CD14-positive monocyte (primary cell): ENCODE measurements at regions not wholly inside any gene's neighbourhood (a gene's known extent, or its start where the extent isn't known, plus 50 kb on each side); places are given as distances from the start of the nearest gene placed in this dataset.

ENCODE experiments used
- DNase-seq, 3 donors: peaks; one replicate each; pipeline ENCODE4 v3.0.0-alpha.2; 2011 to 2022
- H2AFZ ChIP-seq: 2 replicates; pipeline ENCODE4 v1.6.0; 2012; ENCODE audit warnings: mild to moderate bottlenecking, low read depth, low read length, inconsistent platforms; ENCODE audit not compliant: insufficient read depth, poor library complexity, severe bottlenecking
- H3K27ac ChIP-seq, 2 donors: 1 replicate in 1 of 2; 2 replicates in 1 of 2; pipeline ENCODE4 v1.5.1; 2012 to 2013; ENCODE audit warnings: low read length in 2 of 2, control low read depth in 1 of 2, inconsistent platforms in 1 of 2, low read depth in 1 of 2, mild to moderate bottlenecking in 1 of 2
- H3K27me3 ChIP-seq, 2 donors: one replicate each; pipeline versions ENCODE4 v1.6.0 to v1.6.1; 2011 to 2013; ENCODE audit warnings: low read length in 2 of 2; ENCODE audit not compliant: control insufficient read depth in 2 of 2, insufficient read depth in 2 of 2
- H3K36me3 ChIP-seq, 2 donors: replicated peaks in 1 of 2; 1 replicate in 1 of 2; 2 replicates in 1 of 2; pipeline versions ENCODE4 v1.5.1 to v1.6.1; 2012 to 2013; ENCODE audit warnings: low read length in 2 of 2, control low read depth in 1 of 2, inconsistent platforms in 1 of 2, mild to moderate bottlenecking in 1 of 2; ENCODE audit not compliant: insufficient read depth in 2 of 2, control insufficient read depth in 1 of 2
- H3K4me1 ChIP-seq, 2 donors: 1 replicate in 1 of 2; 2 replicates in 1 of 2; pipeline versions ENCODE4 v1.5.1 to v1.6.1; 2012 to 2013; ENCODE audit warnings: low read length in 2 of 2, control low read depth in 1 of 2, inconsistent platforms in 1 of 2, mild to moderate bottlenecking in 1 of 2, moderate library complexity in 1 of 2; ENCODE audit not compliant: insufficient read depth in 2 of 2, control insufficient read depth in 1 of 2
- H3K4me2 ChIP-seq: replicated peaks from 2 replicates; pipeline ENCODE3; 2012; ENCODE audit warnings: low read length, moderate library complexity, mild to moderate bottlenecking; ENCODE audit not compliant: poor library complexity, severe bottlenecking; ENCODE audit errors: extremely low read depth
- H3K4me3 ChIP-seq, 3 experiments: fragments of 200-600 bp in 1 of 3; sonication (generic) in 1 of 3; replicated peaks in 1 of 3; 1 replicate in 2 of 3; 2 replicates in 1 of 3; pipeline ENCODE4 v1.5.1; 2011 to 2013; ENCODE audit warnings: low read length in 3 of 3, mild to moderate bottlenecking in 3 of 3, control low read depth in 2 of 3, low read depth in 2 of 3, inconsistent platforms in 1 of 3, moderate library complexity in 1 of 3
- H3K79me2 ChIP-seq: 2 replicates; pipeline ENCODE4 v1.6.0; 2012; ENCODE audit warnings: mild to moderate bottlenecking, control low read depth, inconsistent platforms, low read length, moderate library complexity; ENCODE audit not compliant: insufficient read depth
- H3K9ac ChIP-seq: 2 replicates; pipeline ENCODE4 v1.6.0; 2017; ENCODE audit warnings: low read length, mild to moderate bottlenecking; ENCODE audit not compliant: insufficient read depth, poor library complexity, severe bottlenecking
- H3K9me3 ChIP-seq, 2 donors: replicated peaks in 1 of 2; 1 replicate in 1 of 2; 2 replicates in 1 of 2; pipeline versions ENCODE4 v1.5.1 to v1.6.1; 2012 to 2013; ENCODE audit warnings: low read length in 2 of 2, control low read depth in 1 of 2; ENCODE audit not compliant: control insufficient read depth in 1 of 2, insufficient read depth in 1 of 2
- H4K20me1 ChIP-seq: 2 replicates; pipeline ENCODE4 v1.6.0; 2012; ENCODE audit warnings: mild to moderate bottlenecking, low read length, control low read depth, moderate library complexity; ENCODE audit not compliant: insufficient read depth
- H3K27ac Mint-ChIP-seq, 7 donors: one replicate each; pipeline ENCODE4 v1.8.0; 2020; ENCODE audit warnings: mild to moderate bottlenecking in 7 of 7, mixed read lengths in 7 of 7, moderate library complexity in 6 of 7, inconsistent platforms in 2 of 7
- H3K27me3 Mint-ChIP-seq, 3 donors: one replicate each; pipeline ENCODE4 v1.8.0; 2021 to 2022; ENCODE audit warnings: low read depth in 3 of 3, mild to moderate bottlenecking in 3 of 3, mixed read lengths in 3 of 3, moderate library complexity in 3 of 3, inconsistent platforms in 1 of 3
- H3K36me3 Mint-ChIP-seq, 2 donors: one replicate each; pipeline ENCODE4 v1.8.0; 2020; ENCODE audit warnings: mixed read lengths in 2 of 2, inconsistent platforms in 1 of 2, mild to moderate bottlenecking in 1 of 2
- H3K4me1 Mint-ChIP-seq: one replicate; pipeline ENCODE4 v1.8.0; 2020; ENCODE audit warnings: mild to moderate bottlenecking, mixed read lengths
- H3K4me3 Mint-ChIP-seq, 2 donors: one replicate each; pipeline ENCODE4 v1.8.0; 2020; ENCODE audit warnings: mild to moderate bottlenecking in 2 of 2, mixed read lengths in 2 of 2, moderate library complexity in 1 of 2
- H3K9me3 Mint-ChIP-seq, 7 donors: one replicate each; pipeline ENCODE4 v1.8.0; 2020 to 2022; ENCODE audit warnings: mixed read lengths in 7 of 7, mild to moderate bottlenecking in 6 of 7, moderate library complexity in 6 of 7, inconsistent platforms in 2 of 7
- WGBS: methylation state at CpG from one replicate; pipeline ENCODE4 v1.1.5; 2013; ENCODE audit warnings: missing lambda C conversion rate; ENCODE audit not compliant: insufficient coverage; 5-methylcytosine and 5-hydroxymethylcytosine counted together
- intact Hi-C, 2 donors: fragments of 100-400 bp; cut with micrococcal nuclease; formaldehyde crosslinking; loops; one replicate each; pipeline versions ENCODE4 v1.15.0 to v1.15.1; 2023
- TF ChIP-seq, protein P1 (sequence below): fragments of 200-600 bp; IDR thresholded peaks from one replicate; pipeline ENCODE4 v1.8.0; 2022; ENCODE audit warnings: antibody characterized with exemption, mild to moderate bottlenecking

DNA sequence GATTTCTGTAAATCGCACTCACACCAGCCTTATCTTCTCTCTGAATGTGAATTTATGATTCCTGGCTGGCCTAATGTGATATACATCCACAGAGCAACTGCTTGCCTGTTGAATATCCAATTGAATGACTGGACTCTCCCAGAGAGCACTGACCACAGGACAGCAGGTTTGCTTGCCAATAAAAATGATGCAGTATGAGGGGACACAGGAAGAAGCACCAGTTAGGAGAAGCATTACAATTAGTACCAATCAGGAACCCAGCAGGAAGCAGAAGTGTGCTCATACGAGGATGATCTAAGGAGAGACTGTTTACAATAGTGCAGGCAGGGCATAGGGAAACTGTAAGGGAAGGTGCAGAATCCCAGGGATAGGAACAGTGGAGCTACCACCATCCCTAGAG, 127.2 kb upstream of the ZNF366 start:
- Histone ChIP-seq H3K4me1 (no peaks in the 10 kb centered on the region), H3K27me3 (no peaks in the 10 kb centered on the region), H3K36me3 (no peaks in the 10 kb centered on the region), H3K4me3 (no peak overlapping the region), H3K9me3 (no peaks in the 10 kb centered on the region), H3K4me2 (no peak overlapping the region), H4K20me1 (no peaks in the 10 kb centered on the region), H2AFZ (no peak overlapping the region), H3K79me2 (no peaks in the 10 kb centered on the region), H3K9ac (no peak overlapping the region), H3K27ac (no peak overlapping the region)
- no peak overlapping the region for H3K4me3 Mint-ChIP-seq
- no peaks in the 10 kb centered on the region for H3K4me1 Mint-ChIP-seq
- TF ChIP-seq, protein P1, sequence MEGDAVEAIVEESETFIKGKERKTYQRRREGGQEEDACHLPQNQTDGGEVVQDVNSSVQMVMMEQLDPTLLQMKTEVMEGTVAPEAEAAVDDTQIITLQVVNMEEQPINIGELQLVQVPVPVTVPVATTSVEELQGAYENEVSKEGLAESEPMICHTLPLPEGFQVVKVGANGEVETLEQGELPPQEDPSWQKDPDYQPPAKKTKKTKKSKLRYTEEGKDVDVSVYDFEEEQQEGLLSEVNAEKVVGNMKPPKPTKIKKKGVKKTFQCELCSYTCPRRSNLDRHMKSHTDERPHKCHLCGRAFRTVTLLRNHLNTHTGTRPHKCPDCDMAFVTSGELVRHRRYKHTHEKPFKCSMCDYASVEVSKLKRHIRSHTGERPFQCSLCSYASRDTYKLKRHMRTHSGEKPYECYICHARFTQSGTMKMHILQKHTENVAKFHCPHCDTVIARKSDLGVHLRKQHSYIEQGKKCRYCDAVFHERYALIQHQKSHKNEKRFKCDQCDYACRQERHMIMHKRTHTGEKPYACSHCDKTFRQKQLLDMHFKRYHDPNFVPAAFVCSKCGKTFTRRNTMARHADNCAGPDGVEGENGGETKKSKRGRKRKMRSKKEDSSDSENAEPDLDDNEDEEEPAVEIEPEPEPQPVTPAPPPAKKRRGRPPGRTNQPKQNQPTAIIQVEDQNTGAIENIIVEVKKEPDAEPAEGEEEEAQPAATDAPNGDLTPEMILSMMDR: no peak
- no peak overlapping the region for H3K27ac Mint-ChIP-seq
- peaks cover 0 to 3% (median 0%) of the 10 kb centered on the region in 7 donors for H3K9me3 Mint-ChIP-seq
- intact Hi-C loops: no loop called here
- peaks cover 0 to 9% (median 6%) of the 10 kb centered on the region in 3 donors for H3K27me3 Mint-ChIP-seq
- no peaks in the 10 kb centered on the region for H3K36me3 Mint-ChIP-seq
- 20% methylated on average over 1 of the region's 2 CpGs for WGBS
- DNase-seq: no peak

DNA sequence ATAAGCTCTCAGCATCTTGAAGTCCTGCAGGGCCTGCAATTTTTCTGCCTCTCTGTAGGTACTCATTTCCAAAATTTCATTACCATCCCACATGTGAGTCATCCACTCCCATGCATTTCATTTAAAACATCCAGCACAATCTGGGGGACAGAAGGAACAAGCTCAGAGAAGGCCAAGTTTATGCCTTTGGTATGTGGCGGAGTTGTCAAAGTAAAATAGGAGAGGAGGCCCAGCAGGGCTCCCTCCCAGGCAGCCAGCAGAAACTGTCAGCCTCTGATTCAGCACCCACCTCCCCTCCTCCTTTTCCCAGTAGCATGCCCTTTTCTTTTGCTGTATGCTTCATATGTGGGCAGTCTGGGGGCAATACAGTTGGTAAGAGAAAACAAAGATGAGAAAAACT, 126.4 kb upstream of the ZNF366 start:
- H2AFZ ChIP-seq: no peak overlapping the region
- no peak overlapping the region for H3K27ac Mint-ChIP-seq
- H3K27me3 ChIP-seq: no peaks in the 10 kb centered on the region
- no peak overlapping the region for H3K27ac ChIP-seq
- TF ChIP-seq, protein P1: no peak
- no peak overlapping the region for H3K9ac ChIP-seq
- no peaks in the 10 kb centered on the region for H3K36me3 Mint-ChIP-seq
- WGBS: 100% methylated on average over 1 of the region's 1 CpG
- no peak overlapping the region for H3K4me3 Mint-ChIP-seq
- no peaks in the 10 kb centered on the region for H3K36me3 ChIP-seq
- H3K9me3 ChIP-seq: no peaks in the 10 kb centered on the region
- H4K20me1 ChIP-seq: no peaks in the 10 kb centered on the region
- H3K27me3 Mint-ChIP-seq: peaks cover 0 to 9% (median 6%) of the 10 kb centered on the region in 3 donors
- no peak for DNase-seq
- H3K4me3 ChIP-seq: no peak overlapping the region
- intact Hi-C loops: no loop called here
- H3K9me3 Mint-ChIP-seq: peaks cover 0 to 3% (median 0%) of the 10 kb centered on the region in 7 donors
- no peak overlapping the region for H3K4me2 ChIP-seq
- H3K4me1 Mint-ChIP-seq: no peaks in the 10 kb centered on the region
- no peaks in the 10 kb centered on the region for H3K4me1 ChIP-seq
- H3K79me2 ChIP-seq: no peaks in the 10 kb centered on the region
